ENCODE measurements at regions not wholly inside any gene's neighbourhood (a gene's known extent, or its start where the extent isn't known, plus 50 kb on each side); places are given as distances from the start of the nearest gene placed in this dataset.

DNA sequence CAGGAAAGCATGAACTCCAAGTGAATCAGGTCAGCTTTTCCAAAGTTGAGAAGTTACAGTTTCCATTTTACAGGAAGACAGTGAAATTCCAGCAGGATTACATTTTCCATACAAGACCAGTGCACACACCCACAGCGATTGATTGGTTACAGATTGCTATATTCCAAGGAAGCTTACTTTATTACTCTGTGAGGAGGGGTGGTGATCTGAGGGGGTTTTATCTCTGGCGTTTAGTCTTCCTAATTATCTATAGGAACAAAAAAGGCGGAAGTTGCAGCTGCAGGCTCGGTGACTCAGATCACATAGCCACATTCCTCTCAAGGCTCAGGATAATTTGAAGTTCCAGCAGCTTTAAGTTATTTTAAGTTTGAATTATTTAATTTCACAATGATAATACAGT is 450.4 kb upstream of the NMUR2 start:
- in situ Hi-C loops (cut with MboI; ENCODE audit: low sequenced_read_pairs), result no loop called here

DNA sequence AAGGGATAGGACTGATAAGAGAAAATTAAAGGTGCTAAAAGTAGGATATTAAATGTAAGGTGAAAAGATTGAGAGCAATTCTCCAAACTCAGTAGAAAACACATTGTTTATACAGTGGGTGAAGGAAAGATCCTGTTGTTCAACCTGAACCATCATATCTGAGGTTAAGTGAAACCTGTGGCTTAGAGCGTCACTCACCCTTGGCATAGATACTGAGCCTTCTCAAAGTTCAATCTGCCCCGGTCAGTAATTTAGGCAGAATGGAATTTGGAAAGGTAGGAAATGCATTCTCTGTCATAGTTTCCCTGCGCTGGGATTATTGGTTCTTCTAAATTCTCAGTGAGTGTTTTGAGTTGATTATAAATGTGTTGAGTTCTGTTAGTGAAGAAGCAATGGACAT is 456.2 kb upstream of the NMUR2 start:
- in situ Hi-C loops (cut with MboI; ENCODE audit: low sequenced_read_pairs), result no loop called here

DNA sequence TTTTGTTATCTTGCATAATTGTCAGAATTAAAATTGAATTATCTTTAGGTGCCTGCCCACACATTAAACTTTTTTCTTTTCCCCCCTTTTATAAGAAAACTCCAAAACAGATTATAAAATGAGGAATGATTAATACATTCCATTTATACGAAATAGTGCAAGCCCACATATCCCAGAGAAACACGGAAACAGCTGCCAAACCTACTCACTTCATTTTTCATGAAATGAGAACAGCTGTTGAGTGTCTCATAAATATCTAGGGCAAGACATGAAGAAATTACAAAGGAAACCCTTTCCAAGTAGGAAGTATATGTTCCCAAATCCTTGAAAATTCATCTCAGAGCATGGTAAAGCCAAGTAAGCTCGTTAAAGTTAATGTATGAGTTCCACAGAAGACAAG is 459.4 kb upstream of the NMUR2 start:
- in situ Hi-C loops (cut with MboI; ENCODE audit: low sequenced_read_pairs), result no loop called here

DNA sequence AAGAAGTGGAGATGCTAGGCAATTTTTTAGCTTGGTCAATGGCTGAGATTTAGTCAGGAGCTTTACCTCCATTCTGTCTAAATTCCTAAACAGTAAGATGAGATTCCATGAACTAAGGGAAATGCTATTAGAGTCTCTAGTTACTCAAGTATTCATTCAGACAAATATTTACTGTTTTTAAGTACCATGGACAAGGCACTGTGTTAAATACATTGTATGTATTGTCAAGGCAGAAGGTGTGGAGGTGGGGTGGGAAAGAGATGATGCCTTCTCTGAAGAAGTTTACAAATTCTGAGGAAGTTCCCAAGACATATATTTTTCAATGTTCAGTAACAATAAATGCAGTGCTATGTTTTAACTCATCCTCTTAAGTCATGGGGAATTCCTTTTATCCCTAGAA is 459.9 kb upstream of the NMUR2 start:
- in situ Hi-C loops (cut with MboI; ENCODE audit: low sequenced_read_pairs), result no loop called here

DNA sequence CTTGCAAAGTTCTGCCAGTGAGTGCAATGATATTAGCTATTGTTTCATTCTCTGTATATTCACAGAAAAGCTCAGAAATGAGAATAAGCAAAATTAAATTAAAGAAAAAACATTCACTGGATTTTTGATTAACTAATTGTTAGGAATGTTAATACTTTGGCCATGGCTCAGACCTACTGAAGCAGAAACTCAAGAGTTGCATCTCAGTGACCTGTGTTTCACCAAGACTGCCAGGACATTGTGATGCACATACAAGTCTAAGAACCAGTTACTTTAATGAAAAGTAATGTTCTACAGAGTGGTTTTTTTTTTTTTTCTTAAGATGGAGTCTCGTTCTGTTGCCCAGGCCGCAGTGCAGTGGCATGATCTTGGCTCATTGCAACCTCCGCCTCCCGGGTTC is 464.9 kb upstream of the NMUR2 start:
- in situ Hi-C loops (cut with MboI; ENCODE audit: low sequenced_read_pairs), result no loop called here

DNA sequence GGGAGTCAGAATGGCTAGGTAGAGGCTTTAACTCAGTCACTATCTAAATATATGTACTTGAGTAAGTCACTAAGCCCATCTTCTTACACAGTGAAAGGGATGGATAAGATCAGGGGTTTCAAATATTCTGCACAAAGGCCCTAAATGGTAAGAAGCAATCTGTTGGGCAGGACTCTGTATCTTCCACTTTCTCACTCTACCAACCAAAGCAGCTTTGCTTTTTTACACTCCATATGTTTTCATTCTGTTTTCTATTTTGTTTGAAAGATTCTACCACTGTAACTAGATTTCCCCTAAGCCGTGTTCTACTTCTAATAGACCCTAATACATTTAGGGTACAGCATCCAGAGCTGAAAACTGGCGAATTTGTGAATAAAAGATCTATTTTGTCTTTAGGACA is 477.5 kb upstream of the NMUR2 start:
- in situ Hi-C loops (cut with MboI; ENCODE audit: low sequenced_read_pairs), result no loop called here

DNA sequence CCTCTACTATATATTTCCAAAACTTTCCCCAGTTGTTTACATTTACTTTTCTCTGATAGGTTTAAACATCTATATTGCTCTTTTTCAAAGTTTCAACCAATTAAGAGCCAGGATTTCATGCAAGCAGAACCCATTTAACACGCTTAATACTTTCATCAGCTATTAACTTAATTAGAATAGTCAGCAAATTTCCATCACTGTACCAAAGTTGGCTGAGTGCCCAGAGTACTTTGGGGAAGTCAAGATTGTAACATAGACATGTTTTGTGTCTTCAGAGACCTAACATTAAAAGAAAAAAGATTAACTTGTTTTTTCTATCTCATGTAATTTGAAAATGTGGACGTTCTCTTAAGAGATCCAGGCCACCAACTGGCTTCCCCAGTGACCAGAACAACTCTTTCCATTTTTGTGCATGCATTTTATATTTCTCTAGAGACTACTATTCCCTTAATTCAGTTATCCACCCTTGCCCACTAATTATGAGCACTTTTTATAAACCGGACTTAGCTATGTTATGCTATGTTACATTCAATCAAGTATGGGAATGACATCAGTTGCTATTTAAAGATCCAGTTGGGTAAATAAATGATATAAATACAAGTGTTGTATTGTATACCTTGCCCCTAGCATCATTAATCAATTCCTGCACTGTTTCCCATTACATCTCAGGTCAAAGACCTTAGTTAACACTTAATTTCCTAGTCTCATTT is 478.1 kb upstream of the NMUR2 start:
- in situ Hi-C loops (cut with MboI; ENCODE audit: low sequenced_read_pairs), result no loop called here

DNA sequence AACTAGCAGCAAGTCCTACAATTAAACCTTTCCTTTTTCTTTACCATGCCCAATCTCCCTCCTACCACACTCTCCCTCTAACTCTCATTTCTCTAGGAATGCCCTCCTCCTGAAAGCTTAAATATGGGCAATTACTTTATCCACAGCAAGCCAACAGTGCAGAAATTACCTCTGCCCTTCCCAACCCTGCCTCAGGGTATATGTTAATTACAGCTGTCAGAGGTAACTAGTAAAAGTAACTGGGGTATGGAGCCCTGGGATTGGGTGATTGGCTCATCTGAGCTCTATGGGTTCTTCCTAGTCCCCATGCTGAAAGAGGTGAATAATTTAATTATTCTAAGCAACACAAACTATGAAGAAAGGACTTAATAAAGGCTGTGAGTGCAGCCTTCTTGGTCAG is 478.9 kb upstream of the NMUR2 start:
- in situ Hi-C loops (cut with MboI; ENCODE audit: low sequenced_read_pairs), result no loop called here

DNA sequence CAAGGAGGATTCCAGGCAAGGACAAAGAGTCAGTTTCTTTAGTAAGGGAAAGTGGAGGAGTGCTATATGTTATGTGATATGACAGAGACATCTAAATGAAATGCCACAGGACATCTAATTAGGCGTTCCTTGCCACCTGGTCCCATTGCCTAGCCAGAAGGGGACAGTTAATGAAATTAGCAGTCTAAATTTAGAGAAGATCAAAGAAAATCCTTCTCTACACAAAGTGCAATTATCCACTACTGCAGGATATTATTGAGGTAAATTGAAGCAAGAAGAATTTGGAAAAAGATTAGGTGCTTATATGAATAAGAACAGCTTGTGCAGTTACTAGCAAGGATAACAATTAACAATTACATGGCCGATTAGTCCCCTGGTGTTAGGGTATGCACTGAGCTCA is 495.3 kb upstream of the NMUR2 start:
- in situ Hi-C loops (cut with MboI; ENCODE audit: low sequenced_read_pairs), result no loop called here

DNA sequence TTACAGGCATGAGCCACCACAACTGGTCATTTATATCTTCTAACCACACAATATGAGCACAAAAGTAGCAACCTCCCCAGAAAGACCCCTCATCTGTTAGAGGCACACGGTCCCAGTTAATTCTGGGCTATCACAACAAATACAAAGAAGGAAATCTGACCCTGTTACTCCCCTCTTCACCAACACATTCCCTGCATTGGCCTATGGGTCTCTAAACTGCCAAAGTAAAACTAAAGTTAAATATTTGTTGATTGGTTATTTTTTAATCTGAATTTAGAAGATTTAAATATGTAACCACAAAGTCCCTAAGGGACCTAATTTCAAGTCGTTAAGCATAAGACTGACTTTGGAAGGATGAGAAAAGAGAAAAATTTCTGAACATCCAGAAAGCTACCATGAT is 496.7 kb upstream of the NMUR2 start:
- in situ Hi-C loops (cut with MboI; ENCODE audit: low sequenced_read_pairs), result no loop called here

DNA sequence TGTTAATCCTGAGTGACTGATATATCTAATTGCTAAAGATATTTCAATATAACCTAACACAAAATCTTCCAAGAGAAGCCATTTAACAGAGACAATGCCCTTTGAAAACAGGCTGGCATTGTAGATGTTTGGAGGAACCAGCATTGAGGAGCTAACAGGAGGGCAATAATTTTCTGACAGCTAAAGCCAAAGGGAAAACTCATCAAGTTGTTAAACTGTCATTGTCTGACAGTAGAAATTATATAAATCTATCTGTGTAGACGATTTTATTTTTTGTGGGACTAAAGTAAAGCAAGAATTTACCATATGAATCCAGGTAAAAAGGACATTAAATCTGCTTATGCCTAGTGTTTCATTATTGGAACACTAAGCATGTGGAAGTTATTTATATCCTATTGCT is 500.2 kb upstream of the NMUR2 start:
- in situ Hi-C loops (cut with MboI; ENCODE audit: low sequenced_read_pairs), result no loop called here

DNA sequence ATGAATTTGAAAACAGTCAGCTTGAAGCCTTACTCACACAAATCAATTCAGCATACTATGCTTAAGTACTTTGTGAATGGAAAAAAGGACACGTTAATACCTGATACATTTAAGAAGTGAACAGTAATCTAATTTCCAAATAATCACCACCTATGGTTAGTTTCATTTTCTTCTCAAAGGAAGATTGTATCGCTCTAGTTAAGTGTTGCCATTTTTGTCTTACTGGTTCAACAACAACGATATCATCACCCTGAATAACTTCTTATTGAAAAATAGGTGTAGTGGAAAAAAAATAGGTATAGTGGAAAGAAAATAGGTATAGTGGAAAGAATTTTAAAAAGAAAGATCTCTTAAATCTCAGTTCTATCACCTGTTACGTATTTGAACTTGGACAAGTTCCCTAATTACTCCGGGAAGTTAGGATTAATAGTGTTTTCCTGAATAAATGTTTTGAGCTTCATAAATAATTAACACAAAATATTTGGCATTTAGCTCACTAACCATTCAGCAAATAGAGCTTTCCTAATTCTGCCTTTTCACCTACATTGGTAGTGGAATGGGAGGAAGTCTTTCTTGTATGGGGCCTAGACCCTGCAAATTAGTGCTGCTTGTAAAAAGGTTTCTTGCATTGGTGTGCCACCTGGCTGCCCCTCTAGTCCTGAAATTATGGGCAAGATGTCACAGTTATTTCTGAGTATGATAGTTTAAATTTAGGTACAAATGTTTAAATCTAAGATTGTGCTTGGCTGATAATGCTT is 502.6 kb upstream of the NMUR2 start:
- in situ Hi-C loops (cut with MboI; ENCODE audit: low sequenced_read_pairs), result no loop called here

DNA sequence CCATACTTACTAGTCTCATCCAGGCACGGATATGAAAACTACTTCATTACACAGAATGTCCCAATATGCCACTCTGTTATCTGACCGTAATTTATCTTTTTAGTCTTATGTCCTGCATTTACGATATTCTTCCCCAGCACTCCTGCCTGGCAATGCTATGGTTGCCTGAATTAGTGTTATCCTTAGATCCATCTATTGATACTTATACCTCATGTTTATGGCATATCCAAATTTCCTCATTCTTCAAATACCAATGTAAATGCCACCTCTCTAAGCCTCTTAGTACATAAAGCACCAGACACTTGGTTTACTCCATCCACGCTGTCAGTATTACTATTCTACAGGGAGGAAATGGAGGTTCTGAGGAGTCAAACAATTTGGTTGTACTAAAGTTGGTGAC is 507.8 kb upstream of the NMUR2 start:
- in situ Hi-C loops (cut with MboI; ENCODE audit: low sequenced_read_pairs), result no loop called here

DNA sequence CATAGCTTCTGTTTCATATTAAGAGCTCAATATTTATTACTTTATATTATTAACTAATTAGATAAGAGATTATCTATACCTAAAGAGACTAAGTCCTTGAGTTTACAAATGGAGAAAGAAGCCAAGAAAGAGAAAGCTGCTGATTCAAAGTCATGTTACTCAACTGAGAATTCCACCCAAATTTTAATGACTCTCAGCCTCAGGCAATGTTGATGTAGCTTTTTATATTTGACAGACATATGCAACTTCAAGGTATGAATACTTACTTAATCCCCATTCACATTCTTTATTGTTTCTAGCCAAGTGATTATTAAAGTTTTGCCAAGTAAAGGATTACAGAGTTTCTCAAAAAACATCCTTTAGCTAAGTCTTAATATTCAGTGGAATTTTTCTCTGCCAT is 527.5 kb upstream of the NMUR2 start:
- in situ Hi-C loops (cut with MboI; ENCODE audit: low sequenced_read_pairs), result no loop called here

DNA sequence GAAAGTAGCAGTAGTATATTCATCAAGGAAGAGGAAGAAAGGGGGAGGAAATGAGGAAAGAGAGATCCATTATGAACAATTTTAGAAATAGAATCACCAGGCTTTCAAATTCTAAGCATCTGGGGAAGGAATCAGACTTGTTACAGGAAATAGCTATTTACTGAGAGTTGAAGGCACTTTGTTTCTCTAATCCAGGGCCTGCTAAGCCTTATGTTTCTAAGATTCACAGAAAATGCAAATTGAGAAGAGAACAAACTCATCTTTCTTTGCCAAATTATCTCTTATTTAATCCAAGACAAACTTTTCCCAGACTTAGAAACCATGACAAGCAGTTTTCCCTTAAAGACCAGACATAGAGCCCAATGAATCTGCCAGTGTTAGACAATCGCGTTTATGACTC is 528.0 kb upstream of the NMUR2 start:
- in situ Hi-C loops (cut with MboI; ENCODE audit: low sequenced_read_pairs), result no loop called here

DNA sequence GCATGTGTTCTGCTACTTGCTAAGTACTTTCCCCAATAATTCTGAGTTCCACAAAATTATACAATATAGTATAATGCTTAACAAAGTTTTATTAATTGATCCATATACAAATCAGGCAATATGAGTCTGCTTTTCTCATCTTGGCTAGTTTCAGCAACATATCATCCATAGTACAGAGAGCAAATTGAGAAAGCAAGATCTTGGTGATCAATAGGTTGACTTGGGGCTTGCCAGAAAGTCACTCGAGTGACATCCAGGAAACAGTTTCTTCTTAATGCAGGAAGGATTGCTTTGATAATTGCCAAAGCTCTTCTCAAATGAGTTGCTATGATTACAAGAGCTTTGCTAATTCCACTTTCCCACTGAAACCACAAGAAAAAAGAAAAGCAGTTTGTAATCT is 533.6 kb upstream of the NMUR2 start:
- in situ Hi-C loops (cut with MboI; ENCODE audit: low sequenced_read_pairs), result no loop called here

DNA sequence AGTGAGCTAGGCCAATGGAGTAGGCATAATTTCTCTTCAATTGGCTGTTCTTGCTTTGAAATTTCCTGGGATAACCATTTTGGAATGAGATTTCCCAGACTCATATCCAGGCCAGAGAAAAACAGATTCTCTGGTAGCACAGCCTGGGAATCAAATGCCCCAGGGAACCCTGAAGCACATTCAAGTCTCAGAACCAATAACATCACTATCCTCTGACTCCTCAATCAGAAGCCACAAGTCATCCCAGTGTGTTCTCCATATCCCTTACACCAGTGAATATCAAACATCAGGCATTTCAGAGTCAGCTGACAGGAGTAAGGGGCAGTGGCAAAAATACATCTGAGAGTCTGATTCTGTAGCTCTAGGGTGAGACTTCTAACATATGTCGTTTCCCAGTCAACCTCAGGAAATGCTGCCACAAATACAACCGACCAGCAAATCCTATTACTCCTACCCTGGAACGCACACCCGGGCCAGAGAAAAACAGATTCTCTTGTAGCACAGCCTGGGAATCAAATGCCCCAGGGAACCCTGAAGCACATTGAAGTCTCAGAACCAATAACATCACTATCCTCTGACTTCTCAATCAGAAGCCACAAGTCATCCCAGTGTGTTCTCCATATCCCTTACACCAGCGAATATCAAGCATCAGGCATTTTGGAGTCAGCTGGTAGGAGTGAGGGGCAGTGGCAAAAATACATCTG is 537.7 kb upstream of the NMUR2 start:
- in situ Hi-C loops (cut with MboI; ENCODE audit: low sequenced_read_pairs), result no loop called here

DNA sequence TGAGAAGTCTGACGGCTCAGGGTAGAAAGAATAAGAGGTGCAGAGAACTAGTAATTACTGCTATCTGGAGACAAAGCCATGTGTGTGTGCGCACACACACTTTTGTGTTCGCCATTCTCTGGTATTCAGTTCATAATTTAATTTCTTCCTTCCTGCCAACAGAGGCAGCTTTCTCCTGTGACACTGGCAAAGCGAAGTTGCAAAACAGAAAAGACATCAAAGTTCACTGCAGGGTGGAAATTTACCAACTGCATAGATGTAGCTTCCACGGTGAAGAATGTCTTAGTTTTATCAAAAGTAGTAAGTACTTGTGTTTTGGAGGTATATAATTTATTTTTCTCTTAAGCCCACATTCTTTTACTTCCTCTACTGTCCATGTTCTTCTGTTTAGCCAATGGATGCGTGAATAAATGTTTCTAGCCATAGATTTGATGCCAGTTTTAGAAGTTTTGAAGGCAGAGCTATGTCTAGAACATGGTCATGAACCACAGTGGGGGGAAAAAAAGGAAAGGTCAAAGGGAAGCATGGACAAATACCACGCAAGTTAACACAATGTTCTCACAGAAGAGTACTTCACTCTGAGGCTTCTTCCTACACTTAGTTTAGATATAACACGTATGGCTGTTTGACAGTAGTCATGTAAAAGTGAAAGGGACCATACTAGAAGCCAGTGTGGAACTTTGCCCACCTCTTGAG is 536.5 kb upstream of the GRIA1 start:
- in situ Hi-C loops (cut with MboI; ENCODE audit: low sequenced_read_pairs), result no loop called here

DNA sequence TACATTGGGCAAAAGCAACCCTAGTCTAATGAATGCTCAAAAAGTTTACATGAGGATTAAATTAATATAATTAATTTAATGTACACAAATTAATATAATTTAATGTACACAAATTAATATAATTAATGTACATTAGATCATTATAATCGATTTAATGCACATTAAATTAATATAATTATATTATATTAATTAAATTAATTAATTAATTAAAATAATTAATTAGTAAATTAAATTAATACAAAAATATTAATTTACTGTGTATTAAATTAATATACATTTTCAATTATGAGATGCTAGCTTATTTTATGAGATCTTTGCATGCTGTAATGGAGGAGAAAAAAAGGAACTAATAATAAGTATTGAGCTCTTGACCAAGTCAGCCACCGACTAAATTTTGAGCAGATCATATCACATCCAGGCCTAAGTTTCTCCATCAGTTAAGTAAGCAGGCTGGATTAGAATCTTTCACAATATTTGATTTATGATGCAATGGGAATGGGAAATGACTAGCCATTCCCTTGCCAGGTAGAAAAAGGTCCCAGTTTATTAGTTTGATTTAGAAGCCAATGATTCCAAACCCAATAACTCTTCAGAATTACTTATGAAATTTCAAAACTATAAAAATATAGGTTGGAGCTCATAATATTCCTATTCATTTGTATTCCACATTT is 533.4 kb upstream of the GRIA1 start:
- in situ Hi-C loops (cut with MboI; ENCODE audit: low sequenced_read_pairs), result no loop called here

DNA sequence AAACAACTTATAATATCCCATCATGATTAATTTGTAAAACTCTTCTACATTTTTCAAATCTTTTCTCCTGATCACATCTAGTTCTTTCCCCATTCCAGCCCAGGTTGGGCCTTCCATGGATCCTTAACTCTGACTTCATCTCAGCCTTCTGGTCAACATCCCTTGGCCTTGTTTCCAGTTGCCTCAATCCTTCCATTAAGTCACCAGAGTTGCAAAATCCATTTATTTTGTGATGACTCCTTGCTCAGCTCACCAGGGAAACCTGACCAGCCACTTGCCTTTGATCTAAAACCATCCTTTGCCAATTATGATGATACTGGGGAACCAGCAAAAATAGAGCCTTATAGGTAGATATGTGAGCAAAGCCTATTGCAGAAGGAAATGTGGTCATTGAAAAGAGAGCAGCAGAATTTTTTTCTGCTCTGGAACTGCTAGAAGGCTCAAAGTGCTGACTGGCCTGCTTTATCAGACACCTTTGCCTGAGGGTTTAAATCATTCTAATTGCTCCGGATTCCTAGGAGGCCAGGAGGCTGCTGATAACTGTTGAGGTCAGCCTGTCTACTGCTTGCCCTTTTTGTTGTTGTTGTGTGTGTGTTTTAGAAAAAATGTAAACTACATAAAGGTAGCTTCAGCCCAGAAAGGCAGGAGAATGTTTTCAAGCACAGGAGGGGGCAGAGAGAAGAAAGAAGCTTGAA is 512.2 kb upstream of the GRIA1 start:
- in situ Hi-C loops (cut with MboI; ENCODE audit: low sequenced_read_pairs), result no loop called here

Measured in HL-60/S4 (cell line).